ENCODE measurements at regions not wholly inside any gene's neighbourhood (a gene's known extent, or its start where the extent isn't known, plus 50 kb on each side); places are given as distances from the start of the nearest gene placed in this dataset.

DNA sequence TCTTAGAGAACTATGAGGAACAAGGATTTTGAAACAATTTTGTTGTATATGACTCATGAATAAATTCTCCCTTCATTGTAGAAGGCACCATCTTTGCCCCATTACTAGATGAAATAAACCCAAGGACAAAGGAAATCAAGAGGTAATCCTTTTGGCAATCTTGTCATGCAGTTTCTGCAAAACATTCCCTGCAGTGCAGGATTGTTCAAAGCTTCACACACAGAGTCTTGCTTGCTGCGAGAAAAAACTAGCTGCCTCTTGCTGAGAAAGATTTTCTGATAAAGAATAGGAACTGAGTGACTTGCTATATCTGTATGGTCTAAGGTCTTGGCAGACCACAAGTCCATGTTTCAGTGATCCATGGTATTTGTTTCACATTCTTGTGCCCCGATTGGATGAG lies 657.4 kb upstream of the ADGRL4 start:
- Mint-ChIP-seq H3K36me3 (ENCODE audit: low read depth) (no peaks in the 10 kb centered on the region), H3K9me3 (peaks cover 40% of the 10 kb centered on the region), H3K27ac (no peak overlapping the region), H3K27me3 (no peaks in the 10 kb centered on the region), H3K4me3 (no peak overlapping the region), H3K4me1 (ENCODE audit: low read depth) (no peaks in the 10 kb centered on the region)
- intact Hi-C loops (cut with micrococcal nuclease): no loop called here

DNA sequence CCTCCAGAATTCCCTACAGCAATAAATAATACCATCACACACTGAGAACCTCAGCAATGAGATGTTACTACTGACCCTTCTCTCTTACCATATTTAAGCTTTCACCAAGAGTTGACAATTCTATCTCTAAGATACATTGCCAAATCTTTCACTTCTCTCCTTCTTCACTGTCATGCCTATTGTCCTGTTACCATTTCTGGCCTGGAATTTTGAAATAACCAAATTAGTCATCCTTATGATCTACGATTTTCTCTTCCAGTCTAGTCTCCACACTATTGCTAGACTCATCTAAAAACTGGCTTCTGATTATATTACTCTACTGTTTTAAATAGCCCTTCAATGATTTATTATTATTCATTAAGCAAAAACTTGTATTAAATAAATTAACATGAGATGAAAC lies 656.1 kb upstream of the ADGRL4 start:
- H3K9me3 Mint-ChIP-seq: peaks cover 31% of the 10 kb centered on the region
- no peaks in the 10 kb centered on the region for H3K36me3 Mint-ChIP-seq (ENCODE audit: low read depth)
- no peak overlapping the region for H3K27ac Mint-ChIP-seq

DNA sequence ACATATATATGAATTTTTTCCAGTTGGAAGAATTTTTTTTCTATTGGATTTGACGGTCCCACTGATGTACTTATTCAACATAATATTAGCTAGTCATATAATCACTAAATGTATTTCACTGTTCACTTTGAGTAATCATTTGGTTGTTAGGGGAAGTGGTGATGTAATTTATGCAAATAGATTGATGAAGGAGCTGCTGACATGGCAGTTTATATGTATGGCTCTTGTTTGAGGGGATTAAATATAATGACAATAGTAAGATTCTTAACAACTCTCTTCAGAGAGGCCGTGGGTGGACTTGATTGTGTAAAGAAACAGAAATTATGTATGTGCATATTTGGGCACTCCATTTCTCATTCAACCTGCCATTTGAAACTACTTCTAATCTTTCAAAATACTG lies 653.6 kb upstream of the ADGRL4 start:
- intact Hi-C loops (cut with micrococcal nuclease): no loop called here
- H3K9me3 Mint-ChIP-seq: peaks cover 31% of the 10 kb centered on the region
- no peak overlapping the region for H3K27ac Mint-ChIP-seq
- no peaks in the 10 kb centered on the region for H3K27me3 Mint-ChIP-seq
- H3K4me3 Mint-ChIP-seq: no peak overlapping the region
- H3K36me3 Mint-ChIP-seq (ENCODE audit: low read depth): no peaks in the 10 kb centered on the region
- no peaks in the 10 kb centered on the region for H3K4me1 Mint-ChIP-seq (ENCODE audit: low read depth)

More for the DNA sequence above, 656.1 kb upstream of the ADGRL4 start:
- H3K4me3 Mint-ChIP-seq: no peak overlapping the region
- intact Hi-C loops (cut with micrococcal nuclease): no loop called here
- H3K27me3 Mint-ChIP-seq: no peaks in the 10 kb centered on the region
- no peaks in the 10 kb centered on the region for H3K4me1 Mint-ChIP-seq (ENCODE audit: low read depth)

DNA sequence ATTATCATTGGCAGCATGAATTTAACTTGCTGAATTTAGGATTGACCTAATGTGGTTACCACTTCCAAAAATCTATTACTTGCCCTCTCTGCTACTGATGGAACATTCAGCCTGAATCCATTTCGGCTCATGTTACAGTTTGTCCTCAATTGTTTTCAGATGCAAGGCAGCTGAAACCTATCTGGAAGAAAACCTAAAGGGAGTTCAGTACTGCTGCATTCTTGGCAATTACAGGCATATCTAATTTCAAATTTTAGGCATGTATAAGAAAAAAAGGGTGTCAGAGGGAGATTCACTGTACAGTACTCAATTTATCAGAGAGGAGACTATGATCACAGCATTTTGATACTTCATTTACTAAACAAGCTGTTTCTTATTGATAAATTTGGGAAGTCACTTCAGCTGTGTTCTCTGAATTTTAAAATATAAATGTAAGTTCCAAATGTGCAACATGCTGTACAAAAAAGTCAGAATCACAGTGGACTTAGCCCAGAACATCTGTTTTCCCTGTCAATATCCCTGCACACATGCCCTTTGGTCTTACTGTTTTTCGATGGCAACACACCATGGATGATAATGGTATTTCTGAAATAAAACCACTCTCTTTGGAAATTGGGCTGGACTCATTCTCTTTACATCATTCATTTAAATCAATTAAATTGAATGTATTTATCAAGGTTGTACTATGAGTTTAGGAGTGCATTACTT lies 651.6 kb upstream of the ADGRL4 start:
- intact Hi-C loops (cut with micrococcal nuclease): no loop called here
- Mint-ChIP-seq H3K9me3 (peaks cover 29% of the 10 kb centered on the region), H3K27me3 (no peaks in the 10 kb centered on the region), H3K4me1 (ENCODE audit: low read depth) (no peaks in the 10 kb centered on the region), H3K27ac (no peak overlapping the region), H3K36me3 (ENCODE audit: low read depth) (no peaks in the 10 kb centered on the region), H3K4me3 (no peak overlapping the region)

DNA sequence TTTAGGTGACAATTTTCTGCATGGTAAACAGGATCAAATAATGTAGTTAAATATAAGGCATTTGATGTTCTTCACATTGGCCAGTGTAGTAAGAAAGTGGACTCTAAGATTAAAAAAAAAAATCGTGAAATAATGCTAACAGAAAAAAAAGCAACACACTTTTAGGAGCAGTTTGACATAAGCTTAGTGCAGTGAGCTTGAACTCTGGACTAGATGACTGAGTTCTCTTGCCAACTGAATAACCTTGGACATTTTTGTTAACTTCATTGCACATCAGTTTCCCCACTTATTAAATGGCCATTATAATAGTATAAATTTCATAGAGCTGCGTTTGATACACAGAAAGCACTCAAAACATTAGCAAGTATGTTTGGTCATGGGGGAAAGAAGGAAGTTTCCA lies 649.3 kb upstream of the ADGRL4 start:
- no peak overlapping the region for H3K4me3 Mint-ChIP-seq
- intact Hi-C loops (cut with micrococcal nuclease): no loop called here
- no peaks in the 10 kb centered on the region for H3K4me1 Mint-ChIP-seq (ENCODE audit: low read depth)
- H3K9me3 Mint-ChIP-seq: peaks cover 16% of the 10 kb centered on the region
- H3K36me3 Mint-ChIP-seq (ENCODE audit: low read depth): no peaks in the 10 kb centered on the region
- H3K27ac Mint-ChIP-seq: no peak overlapping the region
- no peaks in the 10 kb centered on the region for H3K27me3 Mint-ChIP-seq

DNA sequence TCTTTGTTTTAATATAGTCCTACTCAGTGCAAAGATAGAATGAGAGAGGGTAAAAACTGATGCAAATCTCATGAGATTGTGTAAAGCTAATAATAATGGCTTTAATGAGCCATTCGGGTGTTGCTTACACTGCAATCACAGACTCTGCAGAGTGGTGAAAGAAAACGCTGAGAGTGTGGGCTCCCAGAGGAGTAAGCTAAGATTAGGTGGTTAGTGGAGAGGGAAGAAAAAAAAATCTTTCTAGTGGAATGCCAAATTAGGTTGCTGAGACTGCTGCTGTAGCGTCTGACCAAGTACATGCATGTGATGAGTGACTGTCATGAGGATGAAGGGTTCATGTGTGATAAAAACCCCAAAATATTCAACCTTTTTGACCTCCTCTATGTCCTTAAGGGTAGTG lies 645.9 kb upstream of the ADGRL4 start:
- H3K4me3 Mint-ChIP-seq: no peak overlapping the region
- intact Hi-C loops (cut with micrococcal nuclease): no loop called here

DNA sequence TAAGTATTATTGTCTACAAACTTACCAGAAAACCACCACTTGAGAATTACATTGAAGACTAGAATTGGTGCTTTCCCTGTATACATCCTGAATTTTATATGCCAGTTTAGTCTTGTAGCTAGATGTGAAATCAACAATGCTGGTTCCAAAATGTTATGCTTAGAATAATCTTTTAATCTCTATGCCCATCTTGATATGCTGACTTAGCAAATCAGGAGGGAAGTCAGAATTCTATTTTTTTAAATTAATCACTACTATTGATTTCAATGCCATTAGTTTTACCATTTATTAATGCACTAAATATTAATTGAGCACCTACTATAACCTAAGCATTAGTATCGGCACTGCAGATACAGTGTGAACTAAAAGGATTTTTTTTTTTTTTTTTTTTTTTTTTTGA lies 641.6 kb upstream of the ADGRL4 start:
- Mint-ChIP-seq H3K36me3 (ENCODE audit: low read depth) (no peaks in the 10 kb centered on the region), H3K4me3 (no peak overlapping the region), H3K27me3 (no peaks in the 10 kb centered on the region), H3K4me1 (ENCODE audit: low read depth) (no peaks in the 10 kb centered on the region), H3K9me3 (peaks cover 42% of the 10 kb centered on the region), H3K27ac (no peak overlapping the region)
- intact Hi-C loops (cut with micrococcal nuclease): no loop called here

More for the DNA sequence above, 645.9 kb upstream of the ADGRL4 start:
- no peak overlapping the region for H3K27ac Mint-ChIP-seq
- H3K4me1 Mint-ChIP-seq (ENCODE audit: low read depth): no peaks in the 10 kb centered on the region
- no peaks in the 10 kb centered on the region for H3K27me3 Mint-ChIP-seq
- no peaks in the 10 kb centered on the region for H3K36me3 Mint-ChIP-seq (ENCODE audit: low read depth)
- H3K9me3 Mint-ChIP-seq: peaks cover 20% of the 10 kb centered on the region

DNA sequence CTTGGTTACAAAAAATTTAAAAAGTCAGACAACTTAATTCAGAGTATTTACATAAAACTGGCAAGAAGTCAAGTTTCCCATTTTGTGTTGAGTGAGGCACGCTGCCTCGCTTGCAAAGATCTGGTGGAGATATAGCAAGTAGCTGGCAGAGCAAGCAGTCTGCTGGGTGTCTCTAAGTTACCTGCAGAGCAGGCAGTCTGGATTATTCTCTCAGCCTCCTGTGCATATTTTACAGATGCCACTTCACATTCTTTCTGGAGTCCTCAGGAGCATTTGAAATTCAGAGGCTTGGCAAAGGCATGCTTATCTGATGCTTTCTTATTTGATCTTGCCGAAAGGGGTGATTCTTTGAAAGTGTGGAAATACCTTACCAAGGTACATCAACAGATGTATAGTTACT lies 640.4 kb upstream of the ADGRL4 start:
- Mint-ChIP-seq H3K4me1 (ENCODE audit: low read depth) (no peaks in the 10 kb centered on the region), H3K36me3 (ENCODE audit: low read depth) (no peaks in the 10 kb centered on the region), H3K9me3 (peaks cover 46% of the 10 kb centered on the region), H3K27ac (no peak overlapping the region), H3K4me3 (no peak overlapping the region), H3K27me3 (no peaks in the 10 kb centered on the region)
- intact Hi-C loops (cut with micrococcal nuclease): no loop called here

DNA sequence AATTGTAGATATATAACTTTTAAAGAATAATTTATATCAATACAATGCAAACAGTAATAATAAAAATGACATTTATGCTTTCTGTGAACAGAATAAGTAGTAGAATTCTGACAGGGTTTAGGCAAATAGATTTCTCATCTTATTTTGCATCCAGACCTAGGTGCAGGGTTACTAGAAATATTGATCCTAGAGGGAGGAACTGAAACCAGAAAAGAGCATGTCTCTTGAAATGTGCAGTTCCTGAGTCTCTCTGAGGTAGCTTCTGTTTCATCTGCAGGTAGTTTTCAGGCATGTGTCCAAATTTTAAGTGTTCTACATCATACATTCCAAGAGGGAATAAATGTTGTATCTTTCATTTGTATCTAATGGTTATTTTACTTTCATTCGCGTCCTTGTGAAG lies 631.9 kb upstream of the ADGRL4 start:
- Mint-ChIP-seq H3K4me3 (no peak overlapping the region), H3K27me3 (no peaks in the 10 kb centered on the region), H3K4me1 (ENCODE audit: low read depth) (no peaks in the 10 kb centered on the region), H3K27ac (no peak overlapping the region), H3K36me3 (ENCODE audit: low read depth) (no peaks in the 10 kb centered on the region), H3K9me3 (peaks cover 56% of the 10 kb centered on the region)
- intact Hi-C loops (cut with micrococcal nuclease): no loop called here

DNA sequence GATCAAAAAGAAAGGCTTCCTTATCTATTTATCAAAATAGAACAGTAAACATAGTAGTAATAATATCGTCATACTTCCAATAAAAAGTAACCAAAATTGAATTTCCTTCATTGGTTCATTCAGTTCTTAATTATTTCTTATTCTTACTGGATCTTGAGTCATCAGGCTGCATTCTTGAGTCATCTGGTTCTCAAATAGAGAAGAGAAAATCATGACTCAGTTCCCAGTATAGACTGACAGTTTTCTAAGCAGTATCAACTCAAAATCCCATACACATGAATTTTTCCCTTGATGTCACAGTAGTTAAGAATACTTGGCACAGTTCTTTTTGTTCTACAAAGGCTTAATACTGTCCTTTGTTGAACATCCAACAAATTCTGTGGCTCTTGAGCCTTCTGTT lies 626.9 kb upstream of the ADGRL4 start:
- intact Hi-C loops (cut with micrococcal nuclease): no loop called here
- Mint-ChIP-seq H3K27ac (no peak overlapping the region), H3K27me3 (no peaks in the 10 kb centered on the region), H3K4me1 (ENCODE audit: low read depth) (no peaks in the 10 kb centered on the region), H3K4me3 (no peak overlapping the region), H3K9me3 (peaks cover 8% of the 10 kb centered on the region), H3K36me3 (ENCODE audit: low read depth) (no peaks in the 10 kb centered on the region)

DNA sequence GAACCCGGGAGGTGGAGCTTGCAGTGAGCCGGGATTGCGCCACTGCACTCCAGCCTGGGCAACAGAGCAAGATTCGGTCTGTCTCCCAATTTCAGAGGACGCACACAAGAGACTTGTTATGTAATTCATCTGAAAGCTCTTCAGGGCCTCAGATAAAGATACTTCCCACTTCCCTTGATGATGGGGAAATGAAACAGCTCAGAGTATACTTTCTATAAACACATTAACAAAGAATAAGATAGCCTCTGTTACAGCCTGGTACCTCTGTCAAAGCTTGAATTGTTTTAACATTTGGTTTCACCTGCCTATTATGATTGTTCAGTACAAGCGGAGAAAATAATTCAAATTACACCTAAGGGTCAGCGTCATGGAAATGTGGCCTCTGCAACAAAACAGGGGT lies 622.9 kb upstream of the ADGRL4 start:
- Mint-ChIP-seq H3K27me3 (no peaks in the 10 kb centered on the region), H3K36me3 (ENCODE audit: low read depth) (no peaks in the 10 kb centered on the region), H3K27ac (no peak overlapping the region), H3K4me3 (no peak overlapping the region), H3K9me3 (no peaks in the 10 kb centered on the region), H3K4me1 (ENCODE audit: low read depth) (no peaks in the 10 kb centered on the region)
- intact Hi-C loops (cut with micrococcal nuclease): no loop called here

DNA sequence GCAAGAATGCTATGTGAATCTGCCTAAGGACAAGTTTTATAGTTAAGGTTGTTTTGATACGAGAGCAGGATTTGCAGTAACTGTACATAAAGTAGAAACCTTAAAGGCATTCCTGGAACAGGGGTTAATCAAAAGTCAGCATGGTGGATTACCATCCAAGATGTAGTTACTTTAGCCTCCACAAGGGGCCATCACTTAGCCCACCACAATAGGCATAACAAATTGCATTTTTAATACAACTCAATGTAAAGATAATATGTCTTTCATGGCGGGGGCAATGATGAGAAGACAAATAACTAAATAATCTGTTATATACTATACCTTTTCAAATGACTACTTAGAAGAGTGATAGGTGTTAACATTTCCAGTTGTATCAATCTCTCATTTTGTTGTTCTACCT lies 611.2 kb upstream of the ADGRL4 start:
- H3K4me3 Mint-ChIP-seq: no peak overlapping the region
- no peaks in the 10 kb centered on the region for H3K4me1 Mint-ChIP-seq (ENCODE audit: low read depth)
- H3K27me3 Mint-ChIP-seq: no peaks in the 10 kb centered on the region
- H3K36me3 Mint-ChIP-seq (ENCODE audit: low read depth): no peaks in the 10 kb centered on the region
- peaks cover 12% of the 10 kb centered on the region for H3K9me3 Mint-ChIP-seq
- intact Hi-C loops (cut with micrococcal nuclease): no loop called here
- no peak overlapping the region for H3K27ac Mint-ChIP-seq

DNA sequence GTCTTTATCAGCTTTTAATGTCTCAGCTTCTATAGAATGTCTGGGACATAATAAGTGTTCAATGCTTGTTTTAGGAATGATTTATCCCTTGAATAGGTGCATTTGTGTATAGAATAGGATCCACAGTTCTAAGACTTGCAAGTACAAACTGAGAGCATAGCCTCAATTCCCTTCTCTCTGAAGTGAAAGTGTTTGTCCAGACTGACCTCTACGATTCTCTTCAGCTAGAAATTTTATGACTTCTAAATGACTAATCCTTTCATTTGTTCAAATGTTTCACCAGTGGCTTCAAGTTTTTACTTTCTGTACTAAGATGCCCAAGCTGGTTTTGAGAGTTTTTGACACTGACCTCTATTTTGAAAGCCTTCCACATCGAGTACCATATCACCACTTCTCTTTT lies 608.2 kb upstream of the ADGRL4 start:
- Mint-ChIP-seq H3K9me3 (no peaks in the 10 kb centered on the region), H3K4me3 (no peak overlapping the region), H3K27ac (no peak overlapping the region), H3K4me1 (ENCODE audit: low read depth) (no peaks in the 10 kb centered on the region), H3K36me3 (ENCODE audit: low read depth) (no peaks in the 10 kb centered on the region), H3K27me3 (no peaks in the 10 kb centered on the region)
- intact Hi-C loops (cut with micrococcal nuclease): no loop called here

DNA sequence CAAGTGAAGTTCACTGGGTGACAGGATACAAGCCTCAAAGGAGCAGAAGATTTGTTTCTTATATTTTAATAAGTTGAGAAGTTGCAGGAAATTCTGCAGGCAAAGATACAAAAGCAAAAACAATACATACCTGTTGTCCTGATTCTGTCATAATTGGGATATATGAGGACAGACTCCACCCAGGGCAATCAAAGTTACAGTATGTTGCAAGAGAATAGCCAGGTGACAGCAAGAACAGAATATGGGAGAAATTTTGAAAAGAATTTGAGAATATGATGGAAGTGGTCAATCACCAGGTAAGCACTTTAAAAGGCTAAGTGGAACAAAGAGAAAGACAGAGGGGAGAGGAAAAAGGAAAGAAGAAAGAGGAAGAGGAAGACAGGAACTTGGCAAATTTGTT lies 607.6 kb upstream of the ADGRL4 start:
- Mint-ChIP-seq H3K9me3 (no peaks in the 10 kb centered on the region), H3K27me3 (no peaks in the 10 kb centered on the region), H3K4me3 (no peak overlapping the region), H3K27ac (no peak overlapping the region), H3K4me1 (ENCODE audit: low read depth) (no peaks in the 10 kb centered on the region), H3K36me3 (ENCODE audit: low read depth) (no peaks in the 10 kb centered on the region)
- intact Hi-C loops (cut with micrococcal nuclease): no loop called here

DNA sequence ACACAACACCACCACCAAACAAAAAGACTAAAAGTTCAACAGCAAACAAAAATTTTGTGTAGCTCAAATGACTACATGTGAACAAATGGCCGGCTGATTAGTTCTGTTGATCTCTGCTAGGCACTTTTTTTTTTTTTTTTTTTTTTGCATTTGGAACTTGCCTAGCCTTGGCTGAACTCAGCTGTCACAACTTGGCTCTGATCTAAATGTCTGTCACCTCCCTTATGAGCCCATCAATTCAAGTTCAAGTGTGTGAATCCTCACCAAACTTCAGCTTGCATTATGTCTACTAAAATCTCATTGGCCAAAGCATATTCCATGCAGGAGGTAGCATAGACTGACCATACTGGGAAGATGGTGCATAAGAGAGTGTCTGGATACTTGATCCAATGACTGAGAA lies 606.5 kb upstream of the ADGRL4 start:
- intact Hi-C loops (cut with micrococcal nuclease): no loop called here

More for the DNA sequence above, 606.5 kb upstream of the ADGRL4 start:
- H3K27ac Mint-ChIP-seq: no peak overlapping the region
- no peaks in the 10 kb centered on the region for H3K36me3 Mint-ChIP-seq (ENCODE audit: low read depth)
- H3K4me1 Mint-ChIP-seq (ENCODE audit: low read depth): no peaks in the 10 kb centered on the region
- H3K27me3 Mint-ChIP-seq: no peaks in the 10 kb centered on the region
- no peaks in the 10 kb centered on the region for H3K9me3 Mint-ChIP-seq
- H3K4me3 Mint-ChIP-seq: no peak overlapping the region

Measured in dendritic cell treated with granulocyte-macrophage colony-stimulating factor and Interleukin-4, amounts not matched to agents 40 ng/mL and 50 ng/mL, for 4 days (primary cell).